Body of pancreas (tissue), 4 donors: ENCODE measurements at regions not wholly inside any gene's neighbourhood (a gene's known extent, or its start where the extent isn't known, plus 50 kb on each side); places are given as distances from the start of the nearest gene placed in this dataset.

Experiments used
- CTCF ChIP-seq, 7 experiments: fragments of 450-650 bp in 4 of 7; fragments of 200-600 bp in 3 of 7; sonication (generic) in 3 of 7; IDR thresholded peaks; one replicate each; pipeline ENCODE4 v1.5.1; 2016 to 2019; ENCODE audit warnings: antibody characterized with exemption in 7 of 7
- POLR2A ChIP-seq, 3 donors: fragments of 450-650 bp; IDR thresholded peaks; one replicate each; pipeline ENCODE4 v1.6.1; 2016; ENCODE audit warnings: antibody characterized with exemption in 3 of 3, mild to moderate bottlenecking in 2 of 3

GRCh38 chr3:187920913-187921312, 175.6 kb upstream of the BCL6 start:
- TF ChIP-seq CTCF (IDR thresholded peaks at IDR 0.05) (no peak), POLR2A (IDR thresholded peaks at IDR 0.05) (no peak)
